H9 (cell line): ENCODE measurements at regions not wholly inside any gene's neighbourhood (a gene's known extent, or its start where the extent isn't known, plus 50 kb on each side); places are given as distances from the start of the nearest gene placed in this dataset.

Experiments
- DNase-seq: peaks from one replicate; pipeline ENCODE4 v3.0.0-alpha.2; 2017
- H2AFZ ChIP-seq: one replicate; pipeline ENCODE4 v1.6.1; 2013; ENCODE audit warnings: mild to moderate bottlenecking, low read length, control low read depth, moderate library complexity
- H2AK5ac ChIP-seq: 2 replicates; pipeline ENCODE4 v1.6.1; 2013; ENCODE audit warnings: low read length, control low read depth, mixed read lengths; ENCODE audit not compliant: insufficient read length
- H2BK120ac ChIP-seq: one replicate; pipeline ENCODE4 v1.6.1; 2013; ENCODE audit warnings: low read depth, mild to moderate bottlenecking, low read length, control low read depth, inconsistent platforms; ENCODE audit not compliant: poor library complexity, severe bottlenecking
- H2BK12ac ChIP-seq: 2 replicates; pipeline ENCODE4 v1.6.1; 2013; ENCODE audit warnings: low read length, control low read depth, mixed read lengths, low read depth; ENCODE audit not compliant: insufficient read length
- H2BK15ac ChIP-seq: 2 replicates; pipeline ENCODE4 v1.6.1; 2013; ENCODE audit warnings: low read depth, low read length, control low read depth
- H2BK20ac ChIP-seq: one replicate; pipeline ENCODE4 v1.6.1; 2013; ENCODE audit warnings: low read depth, mild to moderate bottlenecking, low read length, control low read depth, inconsistent platforms; ENCODE audit not compliant: poor library complexity, severe bottlenecking
- H2BK5ac ChIP-seq: 2 replicates; pipeline ENCODE4 v1.6.1; 2013; ENCODE audit warnings: low read length, control low read depth, mixed read lengths; ENCODE audit not compliant: insufficient read length
- H3K14ac ChIP-seq: 2 replicates; pipeline ENCODE4 v1.6.1; 2013; ENCODE audit warnings: low read length, control low read depth; ENCODE audit not compliant: insufficient read depth
- H3K18ac ChIP-seq: 2 replicates; pipeline ENCODE4 v1.6.1; 2013; ENCODE audit warnings: low read depth, mild to moderate bottlenecking, mixed read lengths, low read length, control low read depth; ENCODE audit not compliant: insufficient read length
- H3K23ac ChIP-seq: 2 replicates; pipeline ENCODE4 v1.6.1; 2013; ENCODE audit warnings: low read length, control low read depth, mixed read lengths, low read depth; ENCODE audit not compliant: insufficient read length
- H3K23me2 ChIP-seq: 2 replicates; pipeline ENCODE4 v1.6.1; 2013; ENCODE audit warnings: low read depth, mild to moderate bottlenecking, mixed read lengths, low read length, control low read depth; ENCODE audit not compliant: insufficient read length, poor library complexity, severe bottlenecking
- H3K27ac ChIP-seq: 2 replicates; pipeline ENCODE4 v1.5.1; 2013; ENCODE audit warnings: low read length, control low read depth, mixed read lengths, low read depth; ENCODE audit not compliant: insufficient read length
- H3K27me3 ChIP-seq: 2 replicates; pipeline ENCODE4 v1.6.1; 2013; ENCODE audit warnings: low read length, control low read depth, inconsistent platforms; ENCODE audit not compliant: insufficient read depth
- H3K4ac ChIP-seq: 2 replicates; pipeline ENCODE4 v1.6.1; 2013; ENCODE audit warnings: low read depth, mild to moderate bottlenecking, control low read depth, inconsistent platforms, low read length, moderate library complexity
- H3K4me1 ChIP-seq: 2 replicates; pipeline ENCODE4 v1.6.1; 2013; ENCODE audit warnings: low read length, control low read depth, inconsistent platforms; ENCODE audit not compliant: insufficient read depth
- H3K4me2 ChIP-seq: 2 replicates; pipeline ENCODE4 v1.6.1; 2013; ENCODE audit warnings: low read length, control low read depth, mixed read lengths; ENCODE audit not compliant: insufficient read length, insufficient read depth
- H3K56ac ChIP-seq: 2 replicates; pipeline ENCODE4 v1.6.1; 2013; ENCODE audit warnings: low read depth, mild to moderate bottlenecking, mixed read lengths, low read length, control low read depth; ENCODE audit not compliant: insufficient read length
- H3K79me1 ChIP-seq: 2 replicates; pipeline ENCODE4 v1.6.1; 2013; ENCODE audit warnings: low read depth, mild to moderate bottlenecking, moderate library complexity, low read length, control low read depth, inconsistent platforms; ENCODE audit not compliant: insufficient read depth, poor library complexity, severe bottlenecking
- H3K79me2 ChIP-seq: 2 replicates; pipeline ENCODE4 v1.6.1; 2013; ENCODE audit warnings: low read length, control low read depth, inconsistent platforms; ENCODE audit not compliant: insufficient read depth
- H3K9ac ChIP-seq: 2 replicates; pipeline ENCODE4 v1.6.1; 2013; ENCODE audit warnings: low read length, control low read depth, mixed read lengths; ENCODE audit not compliant: insufficient read length; ENCODE audit errors: extremely low read depth
- H3K9me3 ChIP-seq: one replicate; pipeline ENCODE4 v1.6.1; 2013; ENCODE audit warnings: low read depth, low read length, inconsistent platforms; ENCODE audit not compliant: control insufficient read depth
- H3T11ph ChIP-seq: one replicate; pipeline ENCODE4 v1.6.1; 2013; ENCODE audit warnings: mild to moderate bottlenecking, low read length, control low read depth, inconsistent platforms
- H4K20me1 ChIP-seq: one replicate; pipeline ENCODE4 v1.6.1; 2013; ENCODE audit not compliant: control insufficient read depth, insufficient read length, insufficient read depth
- H4K5ac ChIP-seq: 2 replicates; pipeline ENCODE4 v1.6.1; 2013; ENCODE audit warnings: low read depth, mild to moderate bottlenecking, mixed read lengths, low read length, control low read depth; ENCODE audit not compliant: insufficient read length
- H4K8ac ChIP-seq: replicated peaks from 2 replicates; pipeline ENCODE4 v1.6.1; 2013; ENCODE audit warnings: low read length, control low read depth, mixed read lengths, low read depth; ENCODE audit not compliant: insufficient read length
- H4K91ac ChIP-seq: 2 replicates; pipeline ENCODE4 v1.6.1; 2013; ENCODE audit warnings: low read depth, mild to moderate bottlenecking, moderate library complexity, mixed read lengths, low read length, control low read depth; ENCODE audit not compliant: insufficient read length
- H3K27ac Mint-ChIP-seq, 3 experiments: 2 replicates in 2 of 3; 3 replicates in 1 of 3; pipeline ENCODE4 v1.8.0; 2020 to 2021; ENCODE audit warnings: mixed read lengths in 3 of 3, mild to moderate bottlenecking in 1 of 3, moderate library complexity in 1 of 3
- H3K27me3 Mint-ChIP-seq: 2 replicates; pipeline ENCODE4 v1.8.0; 2021; ENCODE audit warnings: low read depth, mild to moderate bottlenecking, moderate library complexity, mixed read lengths
- H3K36me3 Mint-ChIP-seq, 3 experiments: 2 replicates in 2 of 3; 3 replicates in 1 of 3; pipeline ENCODE4 v1.8.0; 2020 to 2021; ENCODE audit warnings: low read depth in 3 of 3, mixed read lengths in 3 of 3; ENCODE audit not compliant: insufficient read depth in 1 of 3
- H3K4me1 Mint-ChIP-seq, 2 experiments: 2 replicates each; pipeline ENCODE4 v1.8.0; 2020; ENCODE audit warnings: mixed read lengths in 2 of 2
- H3K4me3 Mint-ChIP-seq, 2 experiments: 2 replicates in 1 of 2; 3 replicates in 1 of 2; pipeline ENCODE4 v1.8.0; 2020 to 2021; ENCODE audit warnings: mild to moderate bottlenecking in 2 of 2, mixed read lengths in 2 of 2, moderate library complexity in 1 of 2
- H3K9me3 Mint-ChIP-seq, 2 experiments: 2 replicates in 1 of 2; 3 replicates in 1 of 2; pipeline ENCODE4 v1.8.0; 2020; ENCODE audit warnings: mild to moderate bottlenecking in 2 of 2, mixed read lengths in 2 of 2, moderate library complexity in 1 of 2
- CTCF ChIP-seq: fragments of 200-600 bp; sonication (generic); conservative IDR thresholded peaks from 3 replicates; pipeline ENCODE4 v1.8.0; 2021; ENCODE audit warnings: antibody characterized with exemption, mild to moderate bottlenecking

DNA sequence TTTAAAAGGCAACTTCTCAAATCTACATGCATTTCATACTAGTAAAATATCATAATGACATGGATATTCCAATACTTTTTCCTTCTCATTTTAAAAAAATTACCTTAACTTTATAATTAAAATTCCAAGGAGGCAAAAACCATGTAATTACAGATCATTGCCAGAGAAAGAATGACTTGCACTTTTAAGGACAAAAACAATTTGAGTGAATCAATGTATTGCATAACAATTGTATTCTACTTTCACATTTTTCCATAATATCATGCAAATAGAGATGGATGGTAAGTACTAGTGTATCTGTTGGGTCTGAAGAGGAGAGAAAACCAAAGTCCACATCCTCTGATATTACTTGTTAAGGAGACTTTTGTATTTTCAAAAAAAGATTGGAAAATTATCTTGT is 89.5 kb upstream of the NCK2 start:
- Histone ChIP-seq H4K20me1 (no peaks in the 10 kb centered on the region), H2BK20ac (no peak overlapping the region), H2BK12ac (no peak overlapping the region), H2AK5ac (no peak overlapping the region), H3K4me1 (no peaks in the 10 kb centered on the region; the same call in 1 of the 2 replicates), H3T11ph (no peak overlapping the region), H2BK120ac (no peak overlapping the region), H3K18ac (no peak overlapping the region), H3K79me1 (no peaks in the 10 kb centered on the region), H2BK5ac (no peak overlapping the region), H3K23ac (no peak overlapping the region), H3K9ac (no peak overlapping the region), H3K56ac (no peak overlapping the region), H3K23me2 (no peaks in the 10 kb centered on the region), H2BK15ac (no peak overlapping the region), H3K4ac (no peak overlapping the region), H3K27me3 (no peaks in the 10 kb centered on the region), H2AFZ (no peak overlapping the region), H3K4me2 (no peak overlapping the region), H4K91ac (no peak overlapping the region), H3K9me3 (no peaks in the 10 kb centered on the region), H3K79me2 (no peaks in the 10 kb centered on the region), H4K8ac (no peak overlapping the region), H4K5ac (no peak overlapping the region), H3K14ac (no peak overlapping the region), H3K27ac (no peak overlapping the region)
- H3K9me3 Mint-ChIP-seq = peaks cover 10 to 15% of the 10 kb centered on the region in 2 experiments
- no peak for TF ChIP-seq CTCF
- no peaks in the 10 kb centered on the region for H3K27me3 Mint-ChIP-seq
- H3K4me3 Mint-ChIP-seq = no peak overlapping the region
- H3K27ac Mint-ChIP-seq = no peak overlapping the region
- no peak for DNase-seq
- H3K36me3 Mint-ChIP-seq = peaks cover 4 to 17% (median 7%) of the 10 kb centered on the region in 3 experiments
- H3K4me1 Mint-ChIP-seq = peaks cover 18% of the 10 kb centered on the region in 2 experiments
